ENCODE measurements at regions not wholly inside any gene's neighbourhood (a gene's known extent, or its start where the extent isn't known, plus 50 kb on each side); places are given as distances from the start of the nearest gene placed in this dataset.
A peak's percentile ranks its signal among the peaks of the same experiment; 100 is the strongest.

GRCh38 chr9:90340421-90340820, 302.2 kb downstream of the DIRAS2 start:
- H3K27me3 ChIP-seq (ENCODE audit: control insufficient read depth, insufficient read depth, low read length, poor library complexity, severe bottlenecking): no peaks in the 10 kb centered on the region
- H3K27ac ChIP-seq (ENCODE audit: insufficient read depth, low read depth, low read length, poor library complexity, severe bottlenecking): no peak overlapping the region
- H3K36me3 ChIP-seq (ENCODE audit: control insufficient read depth, insufficient read depth, low read length): no peaks in the 10 kb centered on the region
- peaks cover 4% of the 10 kb centered on the region for H3K4me1 ChIP-seq (ENCODE audit: control insufficient read depth, insufficient read depth, low read length)
- no peak overlapping the region for H3K4me3 ChIP-seq (ENCODE audit: insufficient read depth, low read depth, low read length)
- no peaks in the 10 kb centered on the region for H3K9me3 ChIP-seq (ENCODE audit: control insufficient read depth, low read length)

DNA sequence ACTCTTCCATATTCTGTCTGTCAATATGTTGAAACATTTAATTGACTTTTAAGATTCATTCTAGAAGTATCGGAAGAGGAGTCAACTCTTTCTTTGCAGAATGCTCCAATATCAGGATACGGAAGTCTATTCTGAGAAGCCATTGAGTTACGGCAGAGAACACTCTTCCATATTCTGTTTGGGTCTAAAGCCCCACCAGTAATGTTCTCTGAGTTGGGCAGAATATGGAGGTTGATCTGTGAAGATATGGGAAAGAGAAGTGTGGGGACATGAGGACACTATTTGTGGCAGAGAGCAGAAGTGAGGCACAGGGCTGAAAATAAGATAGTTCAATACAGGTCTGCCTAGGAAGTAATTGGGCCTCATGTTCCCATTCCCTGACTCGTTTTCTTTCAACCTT, 300.0 kb downstream of the DIRAS2 start:
- WGBS, 2 experiments: 98% methylated on average over 4 of the region's 4 CpGs
- H3K36me3 ChIP-seq (ENCODE audit: control insufficient read depth, insufficient read depth, low read length): no peaks in the 10 kb centered on the region
- no peaks in the 10 kb centered on the region for H3K27me3 ChIP-seq (ENCODE audit: control insufficient read depth, insufficient read depth, low read length, poor library complexity, severe bottlenecking)
- H3K4me1 ChIP-seq (ENCODE audit: control insufficient read depth, insufficient read depth, low read length): peaks cover 4% of the 10 kb centered on the region
- H3K9me3 ChIP-seq (ENCODE audit: control insufficient read depth, low read length): no peaks in the 10 kb centered on the region
- no peak overlapping the region for H3K27ac ChIP-seq (ENCODE audit: insufficient read depth, low read depth, low read length, poor library complexity, severe bottlenecking)
- no peak overlapping the region for H3K4me3 ChIP-seq (ENCODE audit: insufficient read depth, low read depth, low read length)

DNA sequence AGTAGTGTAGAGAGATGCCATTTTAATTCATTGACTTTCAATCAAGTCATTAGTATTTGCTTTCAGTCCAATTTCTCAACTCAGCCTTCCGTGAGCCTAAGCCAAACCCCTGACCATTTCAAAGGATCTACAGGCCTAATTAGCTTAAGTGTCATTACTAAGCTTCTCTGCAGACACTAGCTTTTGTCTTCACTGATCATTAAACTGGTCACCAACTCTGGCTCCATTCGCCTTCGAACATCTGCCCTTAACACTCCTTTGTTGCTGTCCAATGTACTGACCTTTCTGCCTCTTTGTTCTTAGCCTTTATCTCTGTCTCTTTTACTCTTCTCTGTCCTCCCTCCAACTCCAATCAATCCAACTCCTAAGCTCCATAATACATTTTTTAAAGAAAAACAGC, 299.3 kb downstream of the DIRAS2 start:
- no peak overlapping the region for H3K4me3 ChIP-seq (ENCODE audit: insufficient read depth, low read depth, low read length)
- WGBS, 2 experiments: 55 to 57% methylated on average over 3 of the region's 3 CpGs
- H3K27ac ChIP-seq (ENCODE audit: insufficient read depth, low read depth, low read length, poor library complexity, severe bottlenecking): no peak overlapping the region

GRCh38 chr9:90343991-90344390, 298.6 kb downstream of the DIRAS2 start:
- Histone ChIP-seq H3K27ac (ENCODE audit: insufficient read depth, low read depth, low read length, poor library complexity, severe bottlenecking) (peak overlapping the region; percentile 41), H3K36me3 (ENCODE audit: control insufficient read depth, insufficient read depth, low read length) (no peaks in the 10 kb centered on the region), H3K27me3 (ENCODE audit: control insufficient read depth, insufficient read depth, low read length, poor library complexity, severe bottlenecking) (no peaks in the 10 kb centered on the region), H3K4me3 (ENCODE audit: insufficient read depth, low read depth, low read length) (no peak overlapping the region), H3K4me1 (ENCODE audit: control insufficient read depth, insufficient read depth, low read length) (peaks cover 4% of the 10 kb centered on the region), H3K9me3 (ENCODE audit: control insufficient read depth, low read length) (no peaks in the 10 kb centered on the region)
- no CpG with 5 or more reads among the region's 1 CpG for WGBS, 2 experiments

More for the DNA sequence above, 299.3 kb downstream of the DIRAS2 start:
- Histone ChIP-seq H3K4me1 (ENCODE audit: control insufficient read depth, insufficient read depth, low read length) (peaks cover 4% of the 10 kb centered on the region), H3K36me3 (ENCODE audit: control insufficient read depth, insufficient read depth, low read length) (no peaks in the 10 kb centered on the region), H3K27me3 (ENCODE audit: control insufficient read depth, insufficient read depth, low read length, poor library complexity, severe bottlenecking) (no peaks in the 10 kb centered on the region), H3K9me3 (ENCODE audit: control insufficient read depth, low read length) (no peaks in the 10 kb centered on the region)

- H3K27me3 ChIP-seq (ENCODE audit: control insufficient read depth, insufficient read depth, low read length, poor library complexity, severe bottlenecking): no peaks in the 10 kb centered on the region
- H3K4me3 ChIP-seq (ENCODE audit: insufficient read depth, low read depth, low read length): no peak overlapping the region
- H3K4me1 ChIP-seq (ENCODE audit: control insufficient read depth, insufficient read depth, low read length): no peaks in the 10 kb centered on the region
- no peaks in the 10 kb centered on the region for H3K9me3 ChIP-seq (ENCODE audit: control insufficient read depth, low read length)
- no peak overlapping the region for H3K27ac ChIP-seq (ENCODE audit: insufficient read depth, low read depth, low read length, poor library complexity, severe bottlenecking)
- 97 to 98% methylated on average over 2 of the region's 2 CpGs for WGBS, 2 experiments
- H3K36me3 ChIP-seq (ENCODE audit: control insufficient read depth, insufficient read depth, low read length): no peaks in the 10 kb centered on the region
Measured at GRCh38 chr9:90365666-90366065, 277.0 kb downstream of the DIRAS2 start.

DNA sequence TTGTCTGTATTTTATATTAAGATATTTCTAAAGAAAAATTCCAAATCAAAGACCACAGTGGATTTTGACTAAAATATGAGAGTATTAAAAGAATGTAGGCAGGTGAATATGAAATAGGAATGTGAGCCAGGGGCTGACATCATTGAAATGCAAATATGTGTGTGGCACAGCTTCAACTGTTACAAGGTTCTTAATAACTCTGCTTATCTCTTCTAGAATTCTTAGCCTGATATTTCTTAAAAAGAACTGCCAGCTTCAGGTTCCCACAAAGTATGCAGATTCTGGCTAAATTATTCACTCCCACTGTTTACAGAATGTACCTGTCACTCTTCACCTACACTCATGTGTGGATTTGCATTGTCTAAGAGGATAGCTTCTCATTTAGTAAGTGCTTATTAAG, 274.4 kb downstream of the DIRAS2 start:
- H3K4me3 ChIP-seq (ENCODE audit: insufficient read depth, low read depth, low read length): no peak overlapping the region
- no peaks in the 10 kb centered on the region for H3K27me3 ChIP-seq (ENCODE audit: control insufficient read depth, insufficient read depth, low read length, poor library complexity, severe bottlenecking)
- no peak overlapping the region for H3K27ac ChIP-seq (ENCODE audit: insufficient read depth, low read depth, low read length, poor library complexity, severe bottlenecking)
- H3K36me3 ChIP-seq (ENCODE audit: control insufficient read depth, insufficient read depth, low read length): no peaks in the 10 kb centered on the region
- H3K9me3 ChIP-seq (ENCODE audit: control insufficient read depth, low read length): no peaks in the 10 kb centered on the region
- no peaks in the 10 kb centered on the region for H3K4me1 ChIP-seq (ENCODE audit: control insufficient read depth, insufficient read depth, low read length)

- no peak overlapping the region for H3K4me3 ChIP-seq (ENCODE audit: insufficient read depth, low read depth, low read length)
- H3K36me3 ChIP-seq (ENCODE audit: control insufficient read depth, insufficient read depth, low read length): no peaks in the 10 kb centered on the region
- H3K27me3 ChIP-seq (ENCODE audit: control insufficient read depth, insufficient read depth, low read length, poor library complexity, severe bottlenecking): no peaks in the 10 kb centered on the region
- H3K27ac ChIP-seq (ENCODE audit: insufficient read depth, low read depth, low read length, poor library complexity, severe bottlenecking): no peak overlapping the region
- no peaks in the 10 kb centered on the region for H3K4me1 ChIP-seq (ENCODE audit: control insufficient read depth, insufficient read depth, low read length)
- no peaks in the 10 kb centered on the region for H3K9me3 ChIP-seq (ENCODE audit: control insufficient read depth, low read length)
- 89 to 93% methylated on average over 4 of the region's 4 CpGs for WGBS, 2 experiments
Measured at GRCh38 chr9:90368928-90369327, 273.7 kb downstream of the DIRAS2 start.

DNA sequence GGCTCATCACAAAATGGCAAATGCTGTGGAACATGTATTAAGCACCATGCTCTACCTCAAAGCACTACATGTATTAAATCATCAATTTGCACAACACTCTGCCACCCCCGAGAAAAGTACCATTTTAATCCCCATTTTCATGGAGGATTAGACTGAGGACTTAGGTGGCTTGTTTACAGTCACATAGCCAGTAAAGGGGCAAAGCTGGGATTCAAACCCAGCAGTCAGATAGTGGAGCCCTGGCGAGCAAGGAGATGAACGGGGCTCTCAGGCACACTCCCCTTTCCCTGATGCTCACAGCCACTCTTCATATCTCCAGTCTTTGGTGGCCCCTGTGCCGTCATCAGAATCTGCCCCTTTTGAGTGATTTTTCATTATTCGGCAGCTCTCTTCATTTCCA, 262.9 kb downstream of the DIRAS2 start:
- H3K27me3 ChIP-seq (ENCODE audit: control insufficient read depth, insufficient read depth, low read length, poor library complexity, severe bottlenecking): no peaks in the 10 kb centered on the region
- no peak overlapping the region for H3K27ac ChIP-seq (ENCODE audit: insufficient read depth, low read depth, low read length, poor library complexity, severe bottlenecking)
- no peak overlapping the region for H3K4me3 ChIP-seq (ENCODE audit: insufficient read depth, low read depth, low read length)
- no peaks in the 10 kb centered on the region for H3K9me3 ChIP-seq (ENCODE audit: control insufficient read depth, low read length)
- peaks cover 7% of the 10 kb centered on the region for H3K4me1 ChIP-seq (ENCODE audit: control insufficient read depth, insufficient read depth, low read length)
- H3K36me3 ChIP-seq (ENCODE audit: control insufficient read depth, insufficient read depth, low read length): no peaks in the 10 kb centered on the region
- 86 to 87% methylated on average over 5 of the region's 5 CpGs for WGBS, 2 experiments

GRCh38 chr9:90385146-90385545, 257.5 kb downstream of the DIRAS2 start:
- Histone ChIP-seq H3K27me3 (ENCODE audit: control insufficient read depth, insufficient read depth, low read length, poor library complexity, severe bottlenecking) (no peaks in the 10 kb centered on the region), H3K27ac (ENCODE audit: insufficient read depth, low read depth, low read length, poor library complexity, severe bottlenecking) (no peak overlapping the region), H3K4me1 (ENCODE audit: control insufficient read depth, insufficient read depth, low read length) (no peaks in the 10 kb centered on the region), H3K36me3 (ENCODE audit: control insufficient read depth, insufficient read depth, low read length) (no peaks in the 10 kb centered on the region), H3K4me3 (ENCODE audit: insufficient read depth, low read depth, low read length) (no peak overlapping the region), H3K9me3 (ENCODE audit: control insufficient read depth, low read length) (no peaks in the 10 kb centered on the region)
- 85 to 87% methylated on average over 6 of the region's 6 CpGs for WGBS, 2 experiments

GRCh38 chr9:90393365-90394152, 249.1 kb downstream of the DIRAS2 start:
- Histone ChIP-seq H3K4me1 (ENCODE audit: control insufficient read depth, insufficient read depth, low read length) (no peaks in the 10 kb centered on the region), H3K27me3 (ENCODE audit: control insufficient read depth, insufficient read depth, low read length, poor library complexity, severe bottlenecking) (no peaks in the 10 kb centered on the region), H3K36me3 (ENCODE audit: control insufficient read depth, insufficient read depth, low read length) (no peaks in the 10 kb centered on the region), H3K27ac (ENCODE audit: insufficient read depth, low read depth, low read length, poor library complexity, severe bottlenecking) (no peak overlapping the region), H3K4me3 (ENCODE audit: insufficient read depth, low read depth, low read length) (no peak overlapping the region), H3K9me3 (ENCODE audit: control insufficient read depth, low read length) (no peaks in the 10 kb centered on the region)
- WGBS, 2 experiments: 97 to 98% methylated on average over 8 of the region's 8 CpGs

DNA sequence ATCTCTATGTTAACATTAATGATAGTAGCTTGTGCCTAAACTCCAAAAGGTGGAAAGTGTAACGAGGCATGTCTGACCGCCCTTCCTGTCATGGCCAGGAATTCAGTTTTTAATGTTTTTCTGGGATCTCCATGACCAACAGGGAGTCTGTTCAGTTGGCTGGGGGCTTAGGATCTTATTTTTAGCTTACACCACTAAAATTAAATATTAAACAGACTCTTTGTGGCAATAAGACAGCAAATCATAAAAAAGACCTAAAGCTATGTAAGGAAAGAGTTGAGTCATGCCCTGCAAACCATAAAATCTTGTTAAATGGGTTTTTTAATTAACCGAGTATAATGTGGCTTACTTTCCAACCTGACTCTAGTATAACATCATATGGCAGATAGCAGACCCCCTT, 247.8 kb downstream of the DIRAS2 start:
- no peak overlapping the region for H3K4me3 ChIP-seq (ENCODE audit: insufficient read depth, low read depth, low read length)
- H3K9me3 ChIP-seq (ENCODE audit: control insufficient read depth, low read length): no peaks in the 10 kb centered on the region
- H3K36me3 ChIP-seq (ENCODE audit: control insufficient read depth, insufficient read depth, low read length): no peaks in the 10 kb centered on the region
- H3K27me3 ChIP-seq (ENCODE audit: control insufficient read depth, insufficient read depth, low read length, poor library complexity, severe bottlenecking): no peaks in the 10 kb centered on the region
- 99 to 100% methylated on average over 3 of the region's 3 CpGs for WGBS, 2 experiments
- no peak overlapping the region for H3K27ac ChIP-seq (ENCODE audit: insufficient read depth, low read depth, low read length, poor library complexity, severe bottlenecking)
- no peaks in the 10 kb centered on the region for H3K4me1 ChIP-seq (ENCODE audit: control insufficient read depth, insufficient read depth, low read length)
